ENCODE measurements at regions not wholly inside any gene's neighbourhood (a gene's known extent, or its start where the extent isn't known, plus 50 kb on each side); places are given as distances from the start of the nearest gene placed in this dataset.

DNA sequence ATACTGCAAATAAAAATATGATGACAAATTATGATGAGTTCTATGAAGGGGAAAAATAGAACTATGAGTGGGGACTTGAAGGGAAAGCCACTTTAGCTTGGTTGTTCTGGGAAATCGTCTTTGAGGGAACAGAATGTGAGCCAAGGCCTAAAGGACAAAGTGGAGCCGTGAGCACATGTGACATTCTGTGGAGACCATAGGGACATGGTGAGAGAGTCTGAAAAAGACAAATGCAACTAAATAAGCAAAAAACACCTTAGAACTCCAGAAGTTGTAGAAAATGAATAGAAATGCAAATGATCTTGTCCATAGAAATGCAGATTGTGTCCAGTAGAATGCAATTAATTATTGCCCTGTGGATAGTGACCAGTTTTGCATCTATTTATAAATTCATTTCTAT lies 86.8 kb upstream of the ANKRD10 start:
- no peaks in the 10 kb centered on the region for H3K27me3 ChIP-seq (ENCODE audit: control insufficient read depth, insufficient read depth, low read length)
- no peak for DNase-seq (ENCODE audit: low read depth)
- TF ChIP-seq CTCF (IDR thresholded peaks at IDR 0.05; ENCODE audit: insufficient read depth, low read length, severe bottlenecking): no peak
- H3K4me3 ChIP-seq (ENCODE audit: low read depth, low read length): no peak overlapping the region
- H3K36me3 ChIP-seq (ENCODE audit: control insufficient read depth, insufficient read depth, low read length): no peaks in the 10 kb centered on the region
- FAIRE-seq: no peak

- no peak for DNase-seq (ENCODE audit: low read depth)
- FAIRE-seq: no peak
- H3K36me3 ChIP-seq (ENCODE audit: control insufficient read depth, insufficient read depth, low read length): no peaks in the 10 kb centered on the region
- H3K27me3 ChIP-seq (ENCODE audit: control insufficient read depth, insufficient read depth, low read length): no peaks in the 10 kb centered on the region
- no peak for TF ChIP-seq CTCF (IDR thresholded peaks at IDR 0.05; ENCODE audit: insufficient read depth, low read length, severe bottlenecking)
- no peak overlapping the region for H3K4me3 ChIP-seq (ENCODE audit: low read depth, low read length)
Observed at GRCh38 chr13:110993788-110994187, 78.9 kb upstream of the ANKRD10 start.

DNA sequence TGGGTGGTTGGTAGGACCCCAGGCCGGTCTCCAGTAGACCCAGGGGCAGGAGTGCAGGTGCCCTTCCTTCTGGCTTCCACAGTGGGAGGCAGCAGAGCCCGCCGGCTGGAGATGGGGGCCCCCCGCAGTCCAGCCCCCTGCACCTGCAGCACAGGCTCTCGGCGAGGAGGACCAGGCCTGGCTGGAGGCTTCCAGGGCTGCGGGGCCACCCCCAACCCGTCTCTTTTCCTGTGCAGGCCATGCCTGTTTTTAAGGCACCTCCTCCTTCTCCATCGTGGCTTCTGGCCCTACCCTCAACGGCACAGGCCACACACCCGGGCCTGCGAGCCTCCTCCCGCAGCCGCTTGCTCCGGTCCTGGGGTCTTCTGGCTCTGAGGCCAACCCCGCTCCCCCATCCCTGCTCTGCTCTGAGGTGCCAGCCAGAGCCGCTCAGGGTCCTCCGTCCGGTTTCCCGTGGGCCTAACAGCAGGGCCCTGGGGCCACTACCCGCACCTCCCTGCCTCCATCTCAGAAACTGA lies 77.2 kb upstream of the ANKRD10 start:
- Histone ChIP-seq H3K27me3 (ENCODE audit: control insufficient read depth, insufficient read depth, low read length) (no peaks in the 10 kb centered on the region), H3K36me3 (ENCODE audit: control insufficient read depth, insufficient read depth, low read length) (no peaks in the 10 kb centered on the region), H3K4me3 (ENCODE audit: low read depth, low read length) (no peak overlapping the region)
- DNase-seq (ENCODE audit: low read depth): no peak
- FAIRE-seq: no peak
- TF ChIP-seq CTCF (IDR thresholded peaks at IDR 0.05; ENCODE audit: insufficient read depth, low read length, severe bottlenecking): no peak

DNA sequence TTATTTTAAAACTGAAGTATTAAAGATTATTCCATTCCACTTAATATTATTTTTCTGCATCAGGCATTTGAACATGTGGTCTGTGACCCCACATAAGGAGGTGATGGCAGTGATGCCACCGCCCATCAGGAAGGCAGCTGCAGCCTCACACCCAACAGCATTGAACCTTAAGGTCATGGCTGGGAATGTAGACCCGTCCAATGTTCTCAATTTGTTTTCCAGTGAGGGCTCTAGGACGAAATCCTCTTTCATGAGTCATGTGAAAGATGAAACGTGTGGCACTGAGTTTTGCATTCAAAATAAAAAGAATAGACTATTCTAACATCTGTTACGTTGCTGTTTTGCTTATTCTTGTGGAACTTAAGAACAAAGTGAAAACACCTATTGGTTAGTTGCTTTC lies 74.5 kb upstream of the ANKRD10 start:
- DNase-seq (ENCODE audit: low read depth): no peak
- no peak for TF ChIP-seq CTCF (IDR thresholded peaks at IDR 0.05; ENCODE audit: insufficient read depth, low read length, severe bottlenecking)
- no peak for FAIRE-seq
- Histone ChIP-seq H3K36me3 (ENCODE audit: control insufficient read depth, insufficient read depth, low read length) (no peaks in the 10 kb centered on the region), H3K27me3 (ENCODE audit: control insufficient read depth, insufficient read depth, low read length) (no peaks in the 10 kb centered on the region), H3K4me3 (ENCODE audit: low read depth, low read length) (no peak overlapping the region)

- TF ChIP-seq CTCF (IDR thresholded peaks at IDR 0.05; ENCODE audit: insufficient read depth, low read length, severe bottlenecking): no peak
- no peaks in the 10 kb centered on the region for H3K36me3 ChIP-seq (ENCODE audit: control insufficient read depth, insufficient read depth, low read length)
- no peak overlapping the region for H3K4me3 ChIP-seq (ENCODE audit: low read depth, low read length)
- peaks cover 4% of the 10 kb centered on the region for H3K27me3 ChIP-seq (ENCODE audit: control insufficient read depth, insufficient read depth, low read length)
- DNase-seq (ENCODE audit: low read depth) (no peak), FAIRE-seq (no peak)
Observed at GRCh38 chr13:110985541-110985940, 70.7 kb upstream of the ANKRD10 start.

GRCh38 chr13:110984798-110985197 lies 69.9 kb upstream of the ANKRD10 start:
- no peak for TF ChIP-seq CTCF (IDR thresholded peaks at IDR 0.05; ENCODE audit: insufficient read depth, low read length, severe bottlenecking)
- Histone ChIP-seq H3K27me3 (ENCODE audit: control insufficient read depth, insufficient read depth, low read length) (peaks cover 4% of the 10 kb centered on the region), H3K4me3 (ENCODE audit: low read depth, low read length) (no peak overlapping the region), H3K36me3 (ENCODE audit: control insufficient read depth, insufficient read depth, low read length) (no peaks in the 10 kb centered on the region)
- DNase-seq (ENCODE audit: low read depth): no peak
- no peak for FAIRE-seq
